ENCODE measurements at regions not wholly inside any gene's neighbourhood (a gene's known extent, or its start where the extent isn't known, plus 50 kb on each side); places are given as distances from the start of the nearest gene placed in this dataset.
A peak's percentile ranks its signal among the peaks of the same experiment; 100 is the strongest.

GRCh38 chr6:56862415-56863175, 92.3 kb upstream of the BEND6 start:
- Histone ChIP-seq H3K36me3 (ENCODE audit: control insufficient read depth, insufficient read depth, low read length) (no peaks in the 10 kb centered on the region), H3K27me3 (ENCODE audit: control insufficient read depth, insufficient read depth, low read length) (peaks cover 2% of the 10 kb centered on the region), H3K27ac (ENCODE audit: insufficient read depth, low read length, poor library complexity, severe bottlenecking) (no peak overlapping the region), H3K4me1 (ENCODE audit: control insufficient read depth, insufficient read depth, low read length, poor library complexity, severe bottlenecking) (no peaks in the 10 kb centered on the region), H3K4me3 (ENCODE audit: low read depth, low read length) (no peak overlapping the region), H3K9me3 (ENCODE audit: control insufficient read depth in 2 of 2, low read length in 2 of 2) (no peaks in the 10 kb centered on the region)
- DNase-seq, result no peak
- H3K27ac Mint-ChIP-seq, result no peak overlapping the region
- H3K9me3 Mint-ChIP-seq, result no peaks in the 10 kb centered on the region
- peaks cover 33% of the 10 kb centered on the region for H3K27me3 Mint-ChIP-seq
- H3K36me3 Mint-ChIP-seq, result no peaks in the 10 kb centered on the region
- no peak overlapping the region for H3K4me3 Mint-ChIP-seq
- no peak for ATAC-seq (ENCODE audit: low read depth in 2 of 2)
- H3K4me1 Mint-ChIP-seq, result no peaks in the 10 kb centered on the region

- ATAC-seq (ENCODE audit: low read depth in 2 of 2) (no peak), DNase-seq (no peak)
- Histone ChIP-seq H3K27ac (ENCODE audit: insufficient read depth, low read length, poor library complexity, severe bottlenecking) (no peak overlapping the region), H3K4me3 (ENCODE audit: low read depth, low read length) (no peak overlapping the region), H3K27me3 (ENCODE audit: control insufficient read depth, insufficient read depth, low read length) (peaks cover 4% of the 10 kb centered on the region), H3K36me3 (ENCODE audit: control insufficient read depth, insufficient read depth, low read length) (no peaks in the 10 kb centered on the region), H3K9me3 (ENCODE audit: control insufficient read depth in 2 of 2, low read length in 2 of 2) (no peaks in the 10 kb centered on the region), H3K4me1 (ENCODE audit: control insufficient read depth, insufficient read depth, low read length, poor library complexity, severe bottlenecking) (no peaks in the 10 kb centered on the region)
- H3K27ac Mint-ChIP-seq, result no peak overlapping the region
- H3K4me3 Mint-ChIP-seq, result no peak overlapping the region
- H3K27me3 Mint-ChIP-seq, result peaks cover 29% of the 10 kb centered on the region
- H3K36me3 Mint-ChIP-seq, result no peaks in the 10 kb centered on the region
- peaks cover 0 to 1% (median 0%) of the 10 kb centered on the region in 7 donors for H3K9me3 Mint-ChIP-seq
- no peaks in the 10 kb centered on the region for H3K4me1 Mint-ChIP-seq
Measured at GRCh38 chr6:56860475-56860874, 94.4 kb upstream of the BEND6 start.

- ATAC-seq (ENCODE audit: low read depth in 2 of 2), result no peak
- Histone ChIP-seq H3K9me3 (ENCODE audit: control insufficient read depth in 2 of 2, low read length in 2 of 2) (no peaks in the 10 kb centered on the region), H3K4me3 (ENCODE audit: low read depth, low read length) (no peak overlapping the region), H3K27ac (ENCODE audit: insufficient read depth, low read length, poor library complexity, severe bottlenecking) (no peak overlapping the region), H3K4me1 (ENCODE audit: control insufficient read depth, insufficient read depth, low read length, poor library complexity, severe bottlenecking) (peaks cover 10% of the 10 kb centered on the region), H3K36me3 (ENCODE audit: control insufficient read depth, insufficient read depth, low read length) (no peaks in the 10 kb centered on the region), H3K27me3 (ENCODE audit: control insufficient read depth, insufficient read depth, low read length) (peaks cover 1% of the 10 kb centered on the region)
- H3K9me3 Mint-ChIP-seq, result peaks cover 0 to 4% (median 0%) of the 10 kb centered on the region in 7 donors
- no peak overlapping the region for H3K27ac Mint-ChIP-seq
- H3K27me3 Mint-ChIP-seq, result peaks cover 49% of the 10 kb centered on the region
- H3K36me3 Mint-ChIP-seq, result no peaks in the 10 kb centered on the region
- no peak for DNase-seq
- H3K4me3 Mint-ChIP-seq, result no peak overlapping the region
- H3K4me1 Mint-ChIP-seq, result peaks cover 0 to 14% (median 10%) of the 10 kb centered on the region in 4 donors
Measured at GRCh38 chr6:56856036-56856580, 98.8 kb upstream of the BEND6 start.

GRCh38 chr6:56854086-56854485, 100.8 kb upstream of the BEND6 start:
- Histone ChIP-seq H3K36me3 (ENCODE audit: control insufficient read depth, insufficient read depth, low read length) (no peaks in the 10 kb centered on the region), H3K4me1 (ENCODE audit: control insufficient read depth, insufficient read depth, low read length, poor library complexity, severe bottlenecking) (peaks cover 10% of the 10 kb centered on the region), H3K9me3 (ENCODE audit: control insufficient read depth in 2 of 2, low read length in 2 of 2) (no peaks in the 10 kb centered on the region), H3K4me3 (ENCODE audit: low read depth, low read length) (no peak overlapping the region), H3K27me3 (ENCODE audit: control insufficient read depth, insufficient read depth, low read length) (peaks cover 8% of the 10 kb centered on the region), H3K27ac (ENCODE audit: insufficient read depth, low read length, poor library complexity, severe bottlenecking) (no peak overlapping the region)
- no peaks in the 10 kb centered on the region for H3K36me3 Mint-ChIP-seq
- peaks cover 53% of the 10 kb centered on the region for H3K27me3 Mint-ChIP-seq
- no peak overlapping the region for H3K27ac Mint-ChIP-seq
- no peak overlapping the region for H3K4me3 Mint-ChIP-seq
- no peak for DNase-seq
- peaks cover 0 to 19% (median 12%) of the 10 kb centered on the region in 4 donors for H3K4me1 Mint-ChIP-seq
- no peak for ATAC-seq (ENCODE audit: low read depth in 2 of 2)
- peaks cover 0 to 5% (median 0%) of the 10 kb centered on the region in 7 donors for H3K9me3 Mint-ChIP-seq

- H3K9me3 Mint-ChIP-seq, result peaks cover 0 to 5% (median 0%) of the 10 kb centered on the region in 7 donors
- ATAC-seq (ENCODE audit: low read depth in 2 of 2) (no peak), DNase-seq (no peak)
- H3K36me3 ChIP-seq (ENCODE audit: control insufficient read depth, insufficient read depth, low read length), result no peaks in the 10 kb centered on the region
- peaks cover 10% of the 10 kb centered on the region for H3K4me1 ChIP-seq (ENCODE audit: control insufficient read depth, insufficient read depth, low read length, poor library complexity, severe bottlenecking)
- no peak overlapping the region for H3K4me3 Mint-ChIP-seq
- H3K27ac Mint-ChIP-seq, result no peak overlapping the region
- peaks cover 0 to 19% (median 12%) of the 10 kb centered on the region in 4 donors for H3K4me1 Mint-ChIP-seq
- H3K9me3 ChIP-seq (ENCODE audit: control insufficient read depth in 2 of 2, low read length in 2 of 2), result no peaks in the 10 kb centered on the region
- H3K27me3 ChIP-seq (ENCODE audit: control insufficient read depth, insufficient read depth, low read length), result peaks cover 8% of the 10 kb centered on the region
- peaks cover 53% of the 10 kb centered on the region for H3K27me3 Mint-ChIP-seq
- no peaks in the 10 kb centered on the region for H3K36me3 Mint-ChIP-seq
- no peak overlapping the region for H3K27ac ChIP-seq (ENCODE audit: insufficient read depth, low read length, poor library complexity, severe bottlenecking)
- H3K4me3 ChIP-seq (ENCODE audit: low read depth, low read length), result no peak overlapping the region
Measured at GRCh38 chr6:56853541-56853940, 101.4 kb upstream of the BEND6 start.

GRCh38 chr6:56852260-56853010, 102.5 kb upstream of the BEND6 start:
- no peaks in the 10 kb centered on the region for H3K36me3 Mint-ChIP-seq
- peaks cover 0 to 19% (median 12%) of the 10 kb centered on the region in 4 donors for H3K4me1 Mint-ChIP-seq
- H3K27ac ChIP-seq (ENCODE audit: insufficient read depth, low read length, poor library complexity, severe bottlenecking), result no peak overlapping the region
- DNase-seq (no peak), ATAC-seq (ENCODE audit: low read depth in 2 of 2) (no peak)
- H3K27me3 ChIP-seq (ENCODE audit: control insufficient read depth, insufficient read depth, low read length), result peaks cover 9% of the 10 kb centered on the region
- H3K4me1 ChIP-seq (ENCODE audit: control insufficient read depth, insufficient read depth, low read length, poor library complexity, severe bottlenecking), result peaks cover 10% of the 10 kb centered on the region
- H3K36me3 ChIP-seq (ENCODE audit: control insufficient read depth, insufficient read depth, low read length), result no peaks in the 10 kb centered on the region
- peak overlapping the region in 1 of 4 donors; percentile 27 for H3K4me3 Mint-ChIP-seq
- peaks cover 0 to 8% (median 0%) of the 10 kb centered on the region in 7 donors for H3K9me3 Mint-ChIP-seq
- H3K4me3 ChIP-seq (ENCODE audit: low read depth, low read length), result no peak overlapping the region
- no peak overlapping the region for H3K27ac Mint-ChIP-seq
- H3K27me3 Mint-ChIP-seq, result peaks cover 56% of the 10 kb centered on the region
- no peaks in the 10 kb centered on the region for H3K9me3 ChIP-seq (ENCODE audit: control insufficient read depth in 2 of 2, low read length in 2 of 2)

- peak in 1 of 3 donors; percentile 64 for DNase-seq
- Histone ChIP-seq H3K27me3 (ENCODE audit: control insufficient read depth, insufficient read depth, low read length) (peaks cover 11% of the 10 kb centered on the region), H3K4me3 (ENCODE audit: low read depth, low read length) (peak overlapping the region; percentile 35), H3K4me1 (ENCODE audit: control insufficient read depth, insufficient read depth, low read length, poor library complexity, severe bottlenecking) (peaks cover 10% of the 10 kb centered on the region), H3K27ac (ENCODE audit: insufficient read depth, low read length, poor library complexity, severe bottlenecking) (no peak overlapping the region), H3K36me3 (ENCODE audit: control insufficient read depth, insufficient read depth, low read length) (no peaks in the 10 kb centered on the region), H3K9me3 (ENCODE audit: control insufficient read depth in 2 of 2, low read length in 2 of 2) (no peaks in the 10 kb centered on the region)
- Mint-ChIP-seq H3K36me3 (no peaks in the 10 kb centered on the region), H3K27me3 (peaks cover 58% of the 10 kb centered on the region), H3K9me3 (peaks cover 0 to 8% (median 0%) of the 10 kb centered on the region in 7 donors), H3K4me1 (peaks cover 0 to 19% (median 12%) of the 10 kb centered on the region in 4 donors), H3K27ac (peak overlapping the region in 1 of 3 donors; percentile 7), H3K4me3 (peak overlapping the region; percentile 12 to 84 (median 49))
- peak; percentile 50 to 55 for ATAC-seq (ENCODE audit: low read depth in 2 of 2)
Measured at GRCh38 chr6:56851541-56852259, 103.2 kb upstream of the BEND6 start.

Data from CD4-positive, CD25-positive, alpha-beta regulatory T cell (primary cell).